GM23248 (cell line): ENCODE measurements at regions not wholly inside any gene's neighbourhood (a gene's known extent, or its start where the extent isn't known, plus 50 kb on each side); places are given as distances from the start of the nearest gene placed in this dataset.

Experiments used
- DNase-seq: peaks from one replicate; pipeline ENCODE4 v3.0.0-alpha.2; 2015
- H2AFZ ChIP-seq: fragments of 200-600 bp; sonication (generic); 2 replicates; pipeline ENCODE4 v1.6.1; 2016; ENCODE audit warnings: antibody characterized with exemption
- H3F3A ChIP-seq: fragments of 200-600 bp; sonication (generic); 2 replicates; pipeline ENCODE4 v1.6.1; 2016; ENCODE audit warnings: mild to moderate bottlenecking, antibody characterized with exemption, mixed run types; ENCODE audit not compliant: insufficient read depth
- H3K27ac ChIP-seq: fragments of 200-600 bp; sonication (generic); 2 replicates; pipeline ENCODE4 v1.5.1; 2016; ENCODE audit warnings: mild to moderate bottlenecking
- H3K27me3 ChIP-seq: fragments of 200-600 bp; sonication (generic); replicated peaks from 2 replicates; pipeline ENCODE4 v1.6.1; 2016; ENCODE audit warnings: mild to moderate bottlenecking; ENCODE audit not compliant: insufficient read depth
- H3K36me3 ChIP-seq: fragments of 200-600 bp; sonication (generic); 2 replicates; pipeline ENCODE4 v1.6.1; 2016; ENCODE audit warnings: low read depth, mild to moderate bottlenecking
- H3K4me1 ChIP-seq: fragments of 200-600 bp; sonication (generic); 2 replicates; pipeline ENCODE4 v1.6.1; 2016; ENCODE audit warnings: mild to moderate bottlenecking; ENCODE audit not compliant: insufficient read depth
- H3K4me2 ChIP-seq: fragments of 200-600 bp; sonication (generic); one replicate; pipeline ENCODE4 v1.6.1; 2016; ENCODE audit warnings: mild to moderate bottlenecking; ENCODE audit not compliant: unreplicated experiment
- H3K4me3 ChIP-seq: fragments of 200-600 bp; sonication (generic); 2 replicates; pipeline ENCODE4 v1.5.1; 2016; ENCODE audit warnings: mild to moderate bottlenecking
- H3K79me2 ChIP-seq: fragments of 200-600 bp; sonication (generic); 2 replicates; pipeline ENCODE4 v1.6.1; 2016; ENCODE audit warnings: mild to moderate bottlenecking; ENCODE audit not compliant: insufficient read depth
- H3K9ac ChIP-seq: fragments of 200-600 bp; sonication (generic); 2 replicates; pipeline ENCODE4 v1.6.1; 2016; ENCODE audit warnings: mild to moderate bottlenecking
- H3K9me2 ChIP-seq: fragments of 200-600 bp; sonication (generic); 2 replicates; pipeline ENCODE4 v1.6.1; 2016; ENCODE audit warnings: mixed run types, mild to moderate bottlenecking, moderate library complexity; ENCODE audit not compliant: insufficient read depth
- H3K9me3 ChIP-seq: fragments of 200-600 bp; sonication (generic); one replicate; pipeline ENCODE4 v1.6.1; 2017; ENCODE audit warnings: low read depth
- H4K20me1 ChIP-seq: fragments of 200-600 bp; sonication (generic); 2 replicates; pipeline ENCODE4 v1.6.0; 2016; ENCODE audit not compliant: insufficient read depth
- EZH2 ChIP-seq: fragments of 200-600 bp; sonication (generic); IDR thresholded peaks from 2 replicates; pipeline ENCODE4 v1.6.1; 2018; ENCODE audit warnings: antibody characterized with exemption, mild to moderate bottlenecking; ENCODE audit not compliant: insufficient read depth, poor library complexity, severe bottlenecking
- EZH2phosphoT487 ChIP-seq: fragments of 200-600 bp; sonication (generic); IDR thresholded peaks from 2 replicates; pipeline ENCODE4 v1.6.1; 2018; ENCODE audit warnings: antibody characterized with exemption, moderate library complexity, mild to moderate bottlenecking, low read depth; ENCODE audit not compliant: insufficient read depth
- WGBS, 2 experiments: methylation state at CpG; one replicate each; pipeline ENCODE4 v1.1.6; 2015 to 2017; ENCODE audit warnings: low lambda C conversion rate in 2 of 2, low coverage in 1 of 2; ENCODE audit errors: missing lambda C conversion rate in 2 of 2; 5-methylcytosine and 5-hydroxymethylcytosine counted together
- in situ Hi-C: fragments of 300-500 bp; cut with MboI; formaldehyde crosslinking; loops from 2 replicates; pipeline ENCODE4 v1.15.0; 2020

- Histone ChIP-seq H3K27me3 (no peaks in the 10 kb centered on the region), H3K9me3 (no peaks in the 10 kb centered on the region), H3F3A (no peaks in the 10 kb centered on the region), H4K20me1 (no peaks in the 10 kb centered on the region), H3K79me2 (no peaks in the 10 kb centered on the region), H3K4me3 (no peak overlapping the region), H3K9me2 (no peaks in the 10 kb centered on the region), H3K4me1 (peaks cover 25% of the 10 kb centered on the region; the same call in 1 of the 2 replicates), H3K9ac (no peak overlapping the region), H3K36me3 (no peaks in the 10 kb centered on the region), H3K4me2 (no peak overlapping the region), H2AFZ (no peak overlapping the region), H3K27ac (no peak overlapping the region)
- WGBS, 2 experiments, result 77 to 88% methylated on average over 5 of the region's 5 CpGs
- TF ChIP-seq EZH2phosphoT487 (no peak), EZH2 (no peak)
- in situ Hi-C loops, result loop anchor here (10.0 kb wide), 2 partner anchors 295 to 1445 kb away; partner anchors contain the start of gene DSEL
- no peak for DNase-seq
These were observed 296.7 kb downstream of the DSEL start for GRCh38 chr18:67219821-67220220.

- H2AFZ ChIP-seq, result no peak overlapping the region
- no peak overlapping the region for H3K27ac ChIP-seq
- no peak overlapping the region for H3K9ac ChIP-seq
- H3K4me1 ChIP-seq, result peaks cover 25% of the 10 kb centered on the region; the same call in 1 of the 2 replicates
- TF ChIP-seq EZH2 (no peak), EZH2phosphoT487 (no peak)
- no peaks in the 10 kb centered on the region for H4K20me1 ChIP-seq
- no peaks in the 10 kb centered on the region for H3K36me3 ChIP-seq
- no peak overlapping the region for H3K4me2 ChIP-seq
- H3K9me3 ChIP-seq, result no peaks in the 10 kb centered on the region
- H3K9me2 ChIP-seq, result no peaks in the 10 kb centered on the region
- H3K27me3 ChIP-seq, result no peaks in the 10 kb centered on the region
- in situ Hi-C loops, result loop anchor here (10.0 kb wide), 1 partner anchor 1446 kb away; no protein-coding TSS in a partner anchor
- H3K79me2 ChIP-seq, result no peaks in the 10 kb centered on the region
- WGBS, 2 experiments, result 75 to 89% methylated on average over 3 of the region's 3 CpGs
- no peak overlapping the region for H3K4me3 ChIP-seq
- peak; percentile 35 for DNase-seq
- H3F3A ChIP-seq, result no peaks in the 10 kb centered on the region
These were observed 298.0 kb downstream of the DSEL start for GRCh38 chr18:67218556-67218955.

GRCh38 chr18:67217551-67218166 is 298.9 kb downstream of the DSEL start:
- Histone ChIP-seq H4K20me1 (no peaks in the 10 kb centered on the region), H3K36me3 (no peaks in the 10 kb centered on the region), H3K4me2 (peak overlapping the region; percentile 20), H3K4me3 (no peak overlapping the region), H3F3A (no peaks in the 10 kb centered on the region), H3K9ac (0 out of 2 replicates have a peak overlapping the region, but pooled peaks have one; percentile 1), H3K79me2 (no peaks in the 10 kb centered on the region), H3K4me1 (peaks cover 25% of the 10 kb centered on the region; the same call in 1 of the 2 replicates), H3K27me3 (no peaks in the 10 kb centered on the region), H3K9me2 (no peaks in the 10 kb centered on the region), H3K27ac (no peak overlapping the region), H3K9me3 (no peaks in the 10 kb centered on the region), H2AFZ (peak overlapping the region; percentile 47)
- in situ Hi-C loops, result loop anchor here (10.0 kb wide), 1 partner anchor 1447 kb away; no protein-coding TSS in a partner anchor
- peak; percentile 83 for DNase-seq
- 1 to 3% methylated on average over 7 of the region's 7 CpGs for WGBS, 2 experiments
- TF ChIP-seq EZH2 (no peak), EZH2phosphoT487 (no peak)

GRCh38 chr18:67216846-67217245 is 299.7 kb downstream of the DSEL start:
- Histone ChIP-seq H3K4me3 (no peak overlapping the region), H3K4me1 (peaks cover 25% of the 10 kb centered on the region), H3K27me3 (no peaks in the 10 kb centered on the region), H3K9ac (no peak overlapping the region), H3F3A (0 out of 2 replicates have a peak, but pooled peaks cover under 1% of the 10 kb centered on the region), H3K9me2 (no peaks in the 10 kb centered on the region), H3K36me3 (no peaks in the 10 kb centered on the region), H2AFZ (peak overlapping the region; percentile 47), H3K4me2 (peak overlapping the region; percentile 20), H3K27ac (0 out of 2 replicates have a peak overlapping the region, but pooled peaks have one; percentile 5), H3K9me3 (no peaks in the 10 kb centered on the region), H3K79me2 (no peaks in the 10 kb centered on the region), H4K20me1 (no peaks in the 10 kb centered on the region)
- in situ Hi-C loops, result loop anchor here (10.0 kb wide), 1 partner anchor 1448 kb away; no protein-coding TSS in a partner anchor
- peak; percentile 29 for DNase-seq
- no peak for TF ChIP-seq EZH2
- no peak for TF ChIP-seq EZH2phosphoT487
- WGBS, 2 experiments, result 97 to 100% methylated on average over 1 of the region's 1 CpG
